Natural killer cell (primary cell): ENCODE measurements at regions not wholly inside any gene's neighbourhood (a gene's known extent, or its start where the extent isn't known, plus 50 kb on each side); places are given as distances from the start of the nearest gene placed in this dataset.

Experiments used
- ATAC-seq, 3 donors: fragments of 150-1000 bp in 2 of 3; fragments of 200-7000 bp in 1 of 3; cut with Tn5 transposase; 1 replicate in 1 of 3; 2 replicates in 2 of 3; pipeline ENCODE4 v1.10.0; 2021; ENCODE audit warnings: mild to moderate bottlenecking in 2 of 3, moderate library complexity in 2 of 3
- DNase-seq, 2 donors: peaks; one replicate each; pipeline versions ENCODE4 v3.0.0 to v3.0.0-alpha.2; 2013 to 2021; ENCODE audit warnings: mixed read lengths in 1 of 2
- H3K27ac ChIP-seq: one replicate; pipeline ENCODE4 v1.5.1; 2013; ENCODE audit warnings: mild to moderate bottlenecking, low read length
- H3K27me3 ChIP-seq: one replicate; pipeline ENCODE4 v1.6.1; 2013; ENCODE audit warnings: low read length; ENCODE audit not compliant: control insufficient read depth, insufficient read depth
- H3K36me3 ChIP-seq: one replicate; pipeline ENCODE4 v1.6.1; 2013; ENCODE audit warnings: low read length; ENCODE audit not compliant: control insufficient read depth, insufficient read depth
- H3K4me1 ChIP-seq: one replicate; pipeline ENCODE4 v1.6.1; 2013; ENCODE audit warnings: low read length; ENCODE audit not compliant: control insufficient read depth, insufficient read depth
- H3K4me3 ChIP-seq: one replicate; pipeline ENCODE4 v1.5.1; 2013; ENCODE audit warnings: low read length
- H3K9me3 ChIP-seq: one replicate; pipeline ENCODE4 v1.6.1; 2013; ENCODE audit warnings: low read length; ENCODE audit not compliant: control insufficient read depth, insufficient read depth
- H3K27ac Mint-ChIP-seq, 2 donors: one replicate each; pipeline ENCODE4 v1.8.0; 2022; ENCODE audit warnings: mild to moderate bottlenecking in 2 of 2, mixed read lengths in 2 of 2, moderate library complexity in 1 of 2
- H3K27me3 Mint-ChIP-seq, 2 donors: one replicate each; pipeline ENCODE4 v1.8.0; 2022; ENCODE audit warnings: low read depth in 2 of 2, mixed read lengths in 2 of 2
- H3K36me3 Mint-ChIP-seq: one replicate; pipeline ENCODE4 v1.8.0; 2022; ENCODE audit warnings: mixed read lengths
- H3K4me1 Mint-ChIP-seq, 2 donors: one replicate each; pipeline ENCODE4 v1.8.0; 2022; ENCODE audit warnings: mixed read lengths in 2 of 2
- H3K4me3 Mint-ChIP-seq: one replicate; pipeline ENCODE4 v1.8.0; 2022; ENCODE audit warnings: mild to moderate bottlenecking, moderate library complexity, mixed read lengths
- H3K9me3 Mint-ChIP-seq, 2 donors: one replicate each; pipeline ENCODE4 v1.8.0; 2022; ENCODE audit warnings: mixed read lengths in 2 of 2
- CTCF ChIP-seq: fragments of 200-600 bp; IDR thresholded peaks from one replicate; pipeline ENCODE4 v1.8.0; 2022; ENCODE audit warnings: antibody characterized with exemption
- WGBS: methylation state at CpG from one replicate; pipeline ENCODE4 v1.1.7; 2013; ENCODE audit warnings: missing lambda C conversion rate; ENCODE audit not compliant: insufficient coverage; 5-methylcytosine and 5-hydroxymethylcytosine counted together
- intact Hi-C: fragments of 100-400 bp; cut with micrococcal nuclease; formaldehyde crosslinking; loops from one replicate; pipeline ENCODE4 v1.14.2; 2022

- no peaks in the 10 kb centered on the region for H3K4me1 ChIP-seq
- WGBS: 100% methylated on average over 2 of the region's 3 CpGs
- H3K27me3 ChIP-seq: no peaks in the 10 kb centered on the region
- Mint-ChIP-seq H3K4me1 (no peaks in the 10 kb centered on the region), H3K27ac (no peak overlapping the region), H3K27me3 (peaks cover 0 to 10% of the 10 kb centered on the region in 2 donors), H3K36me3 (no peaks in the 10 kb centered on the region), H3K9me3 (peaks cover 0 to 8% of the 10 kb centered on the region in 2 donors), H3K4me3 (no peak overlapping the region)
- DNase-seq: no peak
- no peaks in the 10 kb centered on the region for H3K9me3 ChIP-seq
- H3K4me3 ChIP-seq: no peak overlapping the region
- no peak for ATAC-seq
- no peak for TF ChIP-seq CTCF
- H3K36me3 ChIP-seq: no peaks in the 10 kb centered on the region
- H3K27ac ChIP-seq: no peak overlapping the region
- intact Hi-C loops: no loop called here
Observed at GRCh38 chr19:31701146-31701545, 351.9 kb upstream of the TSHZ3 start.

GRCh38 chr19:31705656-31706055 lies 356.4 kb upstream of the TSHZ3 start:
- WGBS: 89% methylated on average over 4 of the region's 5 CpGs
- peaks cover 0 to 10% of the 10 kb centered on the region in 2 donors for H3K27me3 Mint-ChIP-seq

GRCh38 chr19:31706131-31706530 lies 356.9 kb upstream of the TSHZ3 start:
- Mint-ChIP-seq H3K4me3 (no peak overlapping the region), H3K27ac (no peak overlapping the region), H3K9me3 (peaks cover 0 to 8% of the 10 kb centered on the region in 2 donors), H3K4me1 (no peaks in the 10 kb centered on the region), H3K27me3 (peaks cover 0 to 10% of the 10 kb centered on the region in 2 donors), H3K36me3 (no peaks in the 10 kb centered on the region)
- WGBS: 84% methylated on average over 6 of the region's 6 CpGs
- ATAC-seq (no peak), DNase-seq (no peak)
- Histone ChIP-seq H3K4me3 (no peak overlapping the region), H3K9me3 (no peaks in the 10 kb centered on the region), H3K36me3 (no peaks in the 10 kb centered on the region), H3K4me1 (no peaks in the 10 kb centered on the region), H3K27ac (no peak overlapping the region), H3K27me3 (no peaks in the 10 kb centered on the region)
- no peak for TF ChIP-seq CTCF
- intact Hi-C loops: no loop called here

More at GRCh38 chr19:31705656-31706055, 356.4 kb upstream of the TSHZ3 start:
- no peak overlapping the region for H3K4me3 ChIP-seq
- Mint-ChIP-seq H3K27ac (no peak overlapping the region), H3K4me3 (no peak overlapping the region), H3K9me3 (peaks cover 0 to 8% of the 10 kb centered on the region in 2 donors), H3K4me1 (no peaks in the 10 kb centered on the region), H3K36me3 (no peaks in the 10 kb centered on the region)
- H3K27me3 ChIP-seq: no peaks in the 10 kb centered on the region
- ATAC-seq (no peak), DNase-seq (no peak)
- no peaks in the 10 kb centered on the region for H3K36me3 ChIP-seq
- H3K27ac ChIP-seq: no peak overlapping the region
- no peaks in the 10 kb centered on the region for H3K4me1 ChIP-seq
- no peaks in the 10 kb centered on the region for H3K9me3 ChIP-seq
- intact Hi-C loops: no loop called here
- TF ChIP-seq CTCF: no peak
